ENCODE measurements at regions not wholly inside any gene's neighbourhood (a gene's known extent, or its start where the extent isn't known, plus 50 kb on each side); places are given as distances from the start of the nearest gene placed in this dataset.

DNA sequence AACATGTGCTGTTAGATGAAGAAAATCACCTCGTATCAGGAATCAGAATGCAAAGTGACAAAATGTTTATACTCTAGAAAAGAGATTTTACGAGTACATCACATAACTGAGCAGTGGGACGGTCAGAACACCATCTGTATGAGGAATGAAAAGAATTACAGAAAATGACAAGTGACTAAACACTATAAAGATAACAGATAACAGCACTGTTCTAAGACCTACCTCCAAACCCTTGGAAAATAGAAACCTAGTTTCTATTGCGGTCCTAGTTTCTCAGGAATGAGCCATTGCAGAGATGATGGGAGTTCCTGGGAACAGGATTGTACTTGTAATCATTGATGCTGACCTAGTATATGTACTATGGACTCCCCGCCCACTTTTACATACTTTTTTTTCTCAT lies 839.4 kb upstream of the ADAMTS5 start:
- TF ChIP-seq, protein P1, sequence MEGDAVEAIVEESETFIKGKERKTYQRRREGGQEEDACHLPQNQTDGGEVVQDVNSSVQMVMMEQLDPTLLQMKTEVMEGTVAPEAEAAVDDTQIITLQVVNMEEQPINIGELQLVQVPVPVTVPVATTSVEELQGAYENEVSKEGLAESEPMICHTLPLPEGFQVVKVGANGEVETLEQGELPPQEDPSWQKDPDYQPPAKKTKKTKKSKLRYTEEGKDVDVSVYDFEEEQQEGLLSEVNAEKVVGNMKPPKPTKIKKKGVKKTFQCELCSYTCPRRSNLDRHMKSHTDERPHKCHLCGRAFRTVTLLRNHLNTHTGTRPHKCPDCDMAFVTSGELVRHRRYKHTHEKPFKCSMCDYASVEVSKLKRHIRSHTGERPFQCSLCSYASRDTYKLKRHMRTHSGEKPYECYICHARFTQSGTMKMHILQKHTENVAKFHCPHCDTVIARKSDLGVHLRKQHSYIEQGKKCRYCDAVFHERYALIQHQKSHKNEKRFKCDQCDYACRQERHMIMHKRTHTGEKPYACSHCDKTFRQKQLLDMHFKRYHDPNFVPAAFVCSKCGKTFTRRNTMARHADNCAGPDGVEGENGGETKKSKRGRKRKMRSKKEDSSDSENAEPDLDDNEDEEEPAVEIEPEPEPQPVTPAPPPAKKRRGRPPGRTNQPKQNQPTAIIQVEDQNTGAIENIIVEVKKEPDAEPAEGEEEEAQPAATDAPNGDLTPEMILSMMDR (IDR thresholded peaks at IDR 0.05), result no peak
- no peak for TF ChIP-seq POLR2A (IDR thresholded peaks at IDR 0.05)
- TF ChIP-seq EP300 (IDR thresholded peaks at IDR 0.05), result no peak
